Esophagus squamous epithelium (tissue), 4 donors: ENCODE measurements at regions not wholly inside any gene's neighbourhood (a gene's known extent, or its start where the extent isn't known, plus 50 kb on each side); places are given as distances from the start of the nearest gene placed in this dataset.

Experiments used
- POLR2A ChIP-seq, 4 donors: fragments of 450-650 bp; IDR thresholded peaks; one replicate each; pipeline ENCODE4 v1.6.1; 2017; ENCODE audit warnings: antibody characterized with exemption in 4 of 4, mild to moderate bottlenecking in 4 of 4, moderate library complexity in 3 of 4
- TF ChIP-seq, protein P1 (sequence below), 6 experiments: fragments of 450-650 bp in 4 of 6; fragments of 200-600 bp in 2 of 6; sonication (generic) in 2 of 6; IDR thresholded peaks; one replicate each; pipeline ENCODE4 v1.5.1; 2016 to 2019; ENCODE audit warnings: antibody characterized with exemption in 6 of 6, mild to moderate bottlenecking in 4 of 6, moderate library complexity in 4 of 6

GRCh38 chr3:29202378-29202777 lies 78.5 kb upstream of the RBMS3 start:
- TF ChIP-seq, protein P1, sequence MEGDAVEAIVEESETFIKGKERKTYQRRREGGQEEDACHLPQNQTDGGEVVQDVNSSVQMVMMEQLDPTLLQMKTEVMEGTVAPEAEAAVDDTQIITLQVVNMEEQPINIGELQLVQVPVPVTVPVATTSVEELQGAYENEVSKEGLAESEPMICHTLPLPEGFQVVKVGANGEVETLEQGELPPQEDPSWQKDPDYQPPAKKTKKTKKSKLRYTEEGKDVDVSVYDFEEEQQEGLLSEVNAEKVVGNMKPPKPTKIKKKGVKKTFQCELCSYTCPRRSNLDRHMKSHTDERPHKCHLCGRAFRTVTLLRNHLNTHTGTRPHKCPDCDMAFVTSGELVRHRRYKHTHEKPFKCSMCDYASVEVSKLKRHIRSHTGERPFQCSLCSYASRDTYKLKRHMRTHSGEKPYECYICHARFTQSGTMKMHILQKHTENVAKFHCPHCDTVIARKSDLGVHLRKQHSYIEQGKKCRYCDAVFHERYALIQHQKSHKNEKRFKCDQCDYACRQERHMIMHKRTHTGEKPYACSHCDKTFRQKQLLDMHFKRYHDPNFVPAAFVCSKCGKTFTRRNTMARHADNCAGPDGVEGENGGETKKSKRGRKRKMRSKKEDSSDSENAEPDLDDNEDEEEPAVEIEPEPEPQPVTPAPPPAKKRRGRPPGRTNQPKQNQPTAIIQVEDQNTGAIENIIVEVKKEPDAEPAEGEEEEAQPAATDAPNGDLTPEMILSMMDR (IDR thresholded peaks at IDR 0.05): no peak
- TF ChIP-seq POLR2A (IDR thresholded peaks at IDR 0.05): no peak
